CD14-positive monocyte (primary cell): ENCODE measurements at regions not wholly inside any gene's neighbourhood (a gene's known extent, or its start where the extent isn't known, plus 50 kb on each side); places are given as distances from the start of the nearest gene placed in this dataset.

Experiments
- DNase-seq, 3 donors: peaks; one replicate each; pipeline ENCODE4 v3.0.0-alpha.2; 2011 to 2022
- H2AFZ ChIP-seq: 2 replicates; pipeline ENCODE4 v1.6.0; 2012; ENCODE audit warnings: mild to moderate bottlenecking, low read depth, low read length, inconsistent platforms; ENCODE audit not compliant: insufficient read depth, poor library complexity, severe bottlenecking
- H3K27ac ChIP-seq, 2 donors: 1 replicate in 1 of 2; 2 replicates in 1 of 2; pipeline ENCODE4 v1.5.1; 2012 to 2013; ENCODE audit warnings: low read length in 2 of 2, control low read depth in 1 of 2, inconsistent platforms in 1 of 2, low read depth in 1 of 2, mild to moderate bottlenecking in 1 of 2
- H3K27me3 ChIP-seq, 2 donors: one replicate each; pipeline versions ENCODE4 v1.6.0 to v1.6.1; 2011 to 2013; ENCODE audit warnings: low read length in 2 of 2; ENCODE audit not compliant: control insufficient read depth in 2 of 2, insufficient read depth in 2 of 2
- H3K36me3 ChIP-seq, 2 donors: replicated peaks in 1 of 2; 1 replicate in 1 of 2; 2 replicates in 1 of 2; pipeline versions ENCODE4 v1.5.1 to v1.6.1; 2012 to 2013; ENCODE audit warnings: low read length in 2 of 2, control low read depth in 1 of 2, inconsistent platforms in 1 of 2, mild to moderate bottlenecking in 1 of 2; ENCODE audit not compliant: insufficient read depth in 2 of 2, control insufficient read depth in 1 of 2
- H3K4me1 ChIP-seq, 2 donors: 1 replicate in 1 of 2; 2 replicates in 1 of 2; pipeline versions ENCODE4 v1.5.1 to v1.6.1; 2012 to 2013; ENCODE audit warnings: low read length in 2 of 2, control low read depth in 1 of 2, inconsistent platforms in 1 of 2, mild to moderate bottlenecking in 1 of 2, moderate library complexity in 1 of 2; ENCODE audit not compliant: insufficient read depth in 2 of 2, control insufficient read depth in 1 of 2
- H3K4me2 ChIP-seq: replicated peaks from 2 replicates; pipeline ENCODE3; 2012; ENCODE audit warnings: low read length, moderate library complexity, mild to moderate bottlenecking; ENCODE audit not compliant: poor library complexity, severe bottlenecking; ENCODE audit errors: extremely low read depth
- H3K4me3 ChIP-seq, 3 experiments: fragments of 200-600 bp in 1 of 3; sonication (generic) in 1 of 3; replicated peaks in 1 of 3; 1 replicate in 2 of 3; 2 replicates in 1 of 3; pipeline ENCODE4 v1.5.1; 2011 to 2013; ENCODE audit warnings: low read length in 3 of 3, mild to moderate bottlenecking in 3 of 3, control low read depth in 2 of 3, low read depth in 2 of 3, inconsistent platforms in 1 of 3, moderate library complexity in 1 of 3
- H3K79me2 ChIP-seq: 2 replicates; pipeline ENCODE4 v1.6.0; 2012; ENCODE audit warnings: mild to moderate bottlenecking, control low read depth, inconsistent platforms, low read length, moderate library complexity; ENCODE audit not compliant: insufficient read depth
- H3K9ac ChIP-seq: 2 replicates; pipeline ENCODE4 v1.6.0; 2017; ENCODE audit warnings: low read length, mild to moderate bottlenecking; ENCODE audit not compliant: insufficient read depth, poor library complexity, severe bottlenecking
- H3K9me3 ChIP-seq, 2 donors: replicated peaks in 1 of 2; 1 replicate in 1 of 2; 2 replicates in 1 of 2; pipeline versions ENCODE4 v1.5.1 to v1.6.1; 2012 to 2013; ENCODE audit warnings: low read length in 2 of 2, control low read depth in 1 of 2; ENCODE audit not compliant: control insufficient read depth in 1 of 2, insufficient read depth in 1 of 2
- H4K20me1 ChIP-seq: 2 replicates; pipeline ENCODE4 v1.6.0; 2012; ENCODE audit warnings: mild to moderate bottlenecking, low read length, control low read depth, moderate library complexity; ENCODE audit not compliant: insufficient read depth
- H3K27ac Mint-ChIP-seq, 7 donors: one replicate each; pipeline ENCODE4 v1.8.0; 2020; ENCODE audit warnings: mild to moderate bottlenecking in 7 of 7, mixed read lengths in 7 of 7, moderate library complexity in 6 of 7, inconsistent platforms in 2 of 7
- H3K27me3 Mint-ChIP-seq, 3 donors: one replicate each; pipeline ENCODE4 v1.8.0; 2021 to 2022; ENCODE audit warnings: low read depth in 3 of 3, mild to moderate bottlenecking in 3 of 3, mixed read lengths in 3 of 3, moderate library complexity in 3 of 3, inconsistent platforms in 1 of 3
- H3K36me3 Mint-ChIP-seq, 2 donors: one replicate each; pipeline ENCODE4 v1.8.0; 2020; ENCODE audit warnings: mixed read lengths in 2 of 2, inconsistent platforms in 1 of 2, mild to moderate bottlenecking in 1 of 2
- H3K4me1 Mint-ChIP-seq: one replicate; pipeline ENCODE4 v1.8.0; 2020; ENCODE audit warnings: mild to moderate bottlenecking, mixed read lengths
- H3K4me3 Mint-ChIP-seq, 2 donors: one replicate each; pipeline ENCODE4 v1.8.0; 2020; ENCODE audit warnings: mild to moderate bottlenecking in 2 of 2, mixed read lengths in 2 of 2, moderate library complexity in 1 of 2
- H3K9me3 Mint-ChIP-seq, 7 donors: one replicate each; pipeline ENCODE4 v1.8.0; 2020 to 2022; ENCODE audit warnings: mixed read lengths in 7 of 7, mild to moderate bottlenecking in 6 of 7, moderate library complexity in 6 of 7, inconsistent platforms in 2 of 7
- WGBS: methylation state at CpG from one replicate; pipeline ENCODE4 v1.1.5; 2013; ENCODE audit warnings: missing lambda C conversion rate; ENCODE audit not compliant: insufficient coverage; 5-methylcytosine and 5-hydroxymethylcytosine counted together
- intact Hi-C, 2 donors: fragments of 100-400 bp; cut with micrococcal nuclease; formaldehyde crosslinking; loops; one replicate each; pipeline versions ENCODE4 v1.15.0 to v1.15.1; 2023
- TF ChIP-seq, protein P1 (sequence below): fragments of 200-600 bp; IDR thresholded peaks from one replicate; pipeline ENCODE4 v1.8.0; 2022; ENCODE audit warnings: antibody characterized with exemption, mild to moderate bottlenecking

DNA sequence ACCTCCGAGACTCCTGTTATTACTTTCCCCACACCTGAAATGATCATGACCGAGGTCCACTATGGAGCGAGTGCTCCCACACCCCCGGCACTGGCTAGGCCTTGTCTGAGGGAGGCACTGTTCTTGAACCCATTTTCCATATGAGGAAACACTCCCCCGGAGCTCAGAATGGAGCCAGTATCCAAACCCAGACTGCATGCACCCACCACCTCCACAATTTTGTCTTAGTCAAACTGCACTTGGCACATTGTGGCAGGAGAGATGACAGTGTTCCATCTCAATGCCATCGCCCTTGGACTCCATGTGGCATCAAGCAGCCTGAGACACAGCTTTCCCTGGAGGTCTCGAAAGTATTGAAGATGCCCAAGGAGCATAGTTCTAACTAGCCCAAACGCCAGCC, 154.1 kb downstream of the NUP210 start:
- Histone ChIP-seq H3K79me2 (no peaks in the 10 kb centered on the region), H3K4me3 (no peak overlapping the region), H2AFZ (no peak overlapping the region), H3K27me3 (no peaks in the 10 kb centered on the region), H3K9me3 (peaks cover 0 to 15% of the 10 kb centered on the region in 2 donors), H4K20me1 (no peaks in the 10 kb centered on the region), H3K4me1 (no peaks in the 10 kb centered on the region), H3K4me2 (no peak overlapping the region), H3K9ac (no peak overlapping the region), H3K27ac (no peak overlapping the region), H3K36me3 (no peaks in the 10 kb centered on the region)
- no peaks in the 10 kb centered on the region for H3K36me3 Mint-ChIP-seq
- DNase-seq: no peak
- peaks cover 2 to 13% (median 5%) of the 10 kb centered on the region in 7 donors for H3K9me3 Mint-ChIP-seq
- H3K4me3 Mint-ChIP-seq: no peak overlapping the region
- WGBS: 89% methylated on average over 8 of the region's 8 CpGs
- intact Hi-C loops: no loop called here
- H3K27ac Mint-ChIP-seq: no peak overlapping the region
- H3K27me3 Mint-ChIP-seq: peaks cover 8 to 16% (median 11%) of the 10 kb centered on the region in 3 donors
- H3K4me1 Mint-ChIP-seq: peaks cover 4% of the 10 kb centered on the region
- TF ChIP-seq, protein P1, sequence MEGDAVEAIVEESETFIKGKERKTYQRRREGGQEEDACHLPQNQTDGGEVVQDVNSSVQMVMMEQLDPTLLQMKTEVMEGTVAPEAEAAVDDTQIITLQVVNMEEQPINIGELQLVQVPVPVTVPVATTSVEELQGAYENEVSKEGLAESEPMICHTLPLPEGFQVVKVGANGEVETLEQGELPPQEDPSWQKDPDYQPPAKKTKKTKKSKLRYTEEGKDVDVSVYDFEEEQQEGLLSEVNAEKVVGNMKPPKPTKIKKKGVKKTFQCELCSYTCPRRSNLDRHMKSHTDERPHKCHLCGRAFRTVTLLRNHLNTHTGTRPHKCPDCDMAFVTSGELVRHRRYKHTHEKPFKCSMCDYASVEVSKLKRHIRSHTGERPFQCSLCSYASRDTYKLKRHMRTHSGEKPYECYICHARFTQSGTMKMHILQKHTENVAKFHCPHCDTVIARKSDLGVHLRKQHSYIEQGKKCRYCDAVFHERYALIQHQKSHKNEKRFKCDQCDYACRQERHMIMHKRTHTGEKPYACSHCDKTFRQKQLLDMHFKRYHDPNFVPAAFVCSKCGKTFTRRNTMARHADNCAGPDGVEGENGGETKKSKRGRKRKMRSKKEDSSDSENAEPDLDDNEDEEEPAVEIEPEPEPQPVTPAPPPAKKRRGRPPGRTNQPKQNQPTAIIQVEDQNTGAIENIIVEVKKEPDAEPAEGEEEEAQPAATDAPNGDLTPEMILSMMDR: no peak

DNA sequence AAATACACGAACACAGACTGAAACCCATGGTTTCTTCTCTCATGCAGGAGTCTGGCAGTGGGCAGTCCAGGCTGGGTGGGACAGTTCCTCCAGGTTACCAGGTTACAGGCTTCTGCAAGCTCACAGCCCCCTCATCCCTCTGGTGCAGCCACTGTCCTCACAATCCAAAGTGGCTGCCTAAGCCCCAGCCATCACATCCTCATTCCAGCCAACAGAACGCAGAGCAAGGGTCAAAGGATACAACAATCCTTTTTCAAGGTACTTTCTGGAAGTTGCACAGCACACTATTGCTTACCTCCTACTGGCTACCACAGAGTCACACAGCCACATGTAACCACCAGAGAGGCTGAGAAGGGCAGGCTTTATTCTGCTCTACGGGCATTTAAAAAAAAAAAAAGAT, 154.6 kb downstream of the NUP210 start:
- Histone ChIP-seq H3K4me1 (no peaks in the 10 kb centered on the region), H2AFZ (no peak overlapping the region), H3K27me3 (no peaks in the 10 kb centered on the region), H3K27ac (no peak overlapping the region), H4K20me1 (no peaks in the 10 kb centered on the region), H3K9ac (no peak overlapping the region), H3K79me2 (no peaks in the 10 kb centered on the region), H3K36me3 (no peaks in the 10 kb centered on the region), H3K4me2 (no peak overlapping the region), H3K9me3 (peaks cover 0 to 15% of the 10 kb centered on the region in 2 donors), H3K4me3 (no peak overlapping the region)
- Mint-ChIP-seq H3K27me3 (peaks cover 6 to 20% (median 11%) of the 10 kb centered on the region in 3 donors), H3K36me3 (no peaks in the 10 kb centered on the region), H3K27ac (no peak overlapping the region), H3K9me3 (peaks cover 2 to 13% (median 5%) of the 10 kb centered on the region in 7 donors), H3K4me1 (peaks cover 4% of the 10 kb centered on the region), H3K4me3 (no peak overlapping the region)
- no peak for DNase-seq
- intact Hi-C loops: no loop called here
- WGBS: 87% methylated on average over 3 of the region's 3 CpGs
- TF ChIP-seq, protein P1: no peak
